GM20000 (cell line): ENCODE measurements at regions not wholly inside any gene's neighbourhood (a gene's known extent, or its start where the extent isn't known, plus 50 kb on each side); places are given as distances from the start of the nearest gene placed in this dataset.

Source experiments
- DNase-seq: peaks from one replicate; pipeline ENCODE4 v3.0.0; 2012; ENCODE audit warnings: low spot score
- TF ChIP-seq, protein P1 (sequence below): IDR thresholded peaks from 2 replicates; pipeline ENCODE4 v1.5.1; 2012; ENCODE audit warnings: mild to moderate bottlenecking, control low read depth; ENCODE audit errors: extremely low read depth, missing control alignments

DNA sequence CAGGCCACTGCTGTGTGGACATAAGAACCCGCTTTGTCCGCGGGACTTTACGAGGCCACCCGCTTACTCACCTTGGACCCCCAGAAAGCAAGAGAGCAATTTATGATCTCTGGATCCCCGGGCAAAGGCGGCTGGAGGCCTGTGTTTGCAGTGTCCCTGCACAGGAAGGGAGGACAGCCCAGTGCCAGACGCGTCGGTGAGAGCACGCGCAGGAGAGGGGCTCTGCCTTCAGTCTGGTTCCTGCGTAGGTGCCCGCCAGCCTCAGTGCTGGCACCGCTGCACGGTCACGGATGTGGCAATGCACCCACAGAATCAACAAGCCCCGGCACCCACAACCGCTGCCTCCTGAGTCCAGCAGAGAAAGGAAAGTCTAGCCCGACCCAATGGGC lies 248.4 kb downstream of the C16orf95 start:
- TF ChIP-seq, protein P1, sequence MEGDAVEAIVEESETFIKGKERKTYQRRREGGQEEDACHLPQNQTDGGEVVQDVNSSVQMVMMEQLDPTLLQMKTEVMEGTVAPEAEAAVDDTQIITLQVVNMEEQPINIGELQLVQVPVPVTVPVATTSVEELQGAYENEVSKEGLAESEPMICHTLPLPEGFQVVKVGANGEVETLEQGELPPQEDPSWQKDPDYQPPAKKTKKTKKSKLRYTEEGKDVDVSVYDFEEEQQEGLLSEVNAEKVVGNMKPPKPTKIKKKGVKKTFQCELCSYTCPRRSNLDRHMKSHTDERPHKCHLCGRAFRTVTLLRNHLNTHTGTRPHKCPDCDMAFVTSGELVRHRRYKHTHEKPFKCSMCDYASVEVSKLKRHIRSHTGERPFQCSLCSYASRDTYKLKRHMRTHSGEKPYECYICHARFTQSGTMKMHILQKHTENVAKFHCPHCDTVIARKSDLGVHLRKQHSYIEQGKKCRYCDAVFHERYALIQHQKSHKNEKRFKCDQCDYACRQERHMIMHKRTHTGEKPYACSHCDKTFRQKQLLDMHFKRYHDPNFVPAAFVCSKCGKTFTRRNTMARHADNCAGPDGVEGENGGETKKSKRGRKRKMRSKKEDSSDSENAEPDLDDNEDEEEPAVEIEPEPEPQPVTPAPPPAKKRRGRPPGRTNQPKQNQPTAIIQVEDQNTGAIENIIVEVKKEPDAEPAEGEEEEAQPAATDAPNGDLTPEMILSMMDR = no peak
- DNase-seq = no peak

DNA sequence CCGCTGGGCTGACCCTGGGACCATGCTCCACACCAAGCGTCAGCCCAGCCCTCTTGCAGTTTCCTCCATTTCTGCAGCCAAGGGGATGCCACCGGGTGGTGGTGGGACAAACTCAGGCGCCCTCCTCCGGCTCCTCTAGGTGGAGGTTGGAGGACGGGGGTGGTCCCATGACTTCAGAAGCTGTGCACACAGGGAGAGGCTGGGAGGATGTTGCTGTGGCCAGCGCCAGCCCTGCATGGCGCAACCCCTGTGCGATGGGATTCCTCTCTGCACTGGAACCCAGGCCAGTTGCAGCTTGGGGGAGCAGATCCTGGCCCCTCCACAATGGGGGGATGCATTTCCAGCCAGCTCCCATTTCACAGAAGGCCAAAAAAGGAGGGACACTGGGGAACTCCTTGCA lies 246.5 kb downstream of the C16orf95 start:
- DNase-seq = no peak
- TF ChIP-seq, protein P1 = no peak

DNA sequence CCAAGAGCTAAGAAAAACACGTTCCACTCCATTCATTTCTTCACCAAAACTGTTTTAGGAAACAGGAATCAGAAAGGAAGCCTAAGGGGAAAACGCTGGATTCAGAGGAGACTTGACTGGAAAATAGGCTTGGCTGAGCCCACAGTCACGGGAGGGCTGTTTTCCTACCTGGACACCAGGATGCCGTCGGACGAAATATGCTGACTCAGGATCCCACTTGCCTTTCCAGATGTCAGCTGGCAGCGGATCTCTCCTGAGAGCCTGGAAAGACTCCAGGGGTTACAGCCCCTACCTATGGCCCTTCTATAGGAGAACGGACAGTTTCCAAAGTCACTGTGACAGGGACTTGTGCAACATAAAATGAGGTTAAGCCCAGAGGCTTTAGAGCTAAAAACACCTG lies 245.1 kb downstream of the C16orf95 start:
- TF ChIP-seq, protein P1 = no peak
- no peak for DNase-seq

DNA sequence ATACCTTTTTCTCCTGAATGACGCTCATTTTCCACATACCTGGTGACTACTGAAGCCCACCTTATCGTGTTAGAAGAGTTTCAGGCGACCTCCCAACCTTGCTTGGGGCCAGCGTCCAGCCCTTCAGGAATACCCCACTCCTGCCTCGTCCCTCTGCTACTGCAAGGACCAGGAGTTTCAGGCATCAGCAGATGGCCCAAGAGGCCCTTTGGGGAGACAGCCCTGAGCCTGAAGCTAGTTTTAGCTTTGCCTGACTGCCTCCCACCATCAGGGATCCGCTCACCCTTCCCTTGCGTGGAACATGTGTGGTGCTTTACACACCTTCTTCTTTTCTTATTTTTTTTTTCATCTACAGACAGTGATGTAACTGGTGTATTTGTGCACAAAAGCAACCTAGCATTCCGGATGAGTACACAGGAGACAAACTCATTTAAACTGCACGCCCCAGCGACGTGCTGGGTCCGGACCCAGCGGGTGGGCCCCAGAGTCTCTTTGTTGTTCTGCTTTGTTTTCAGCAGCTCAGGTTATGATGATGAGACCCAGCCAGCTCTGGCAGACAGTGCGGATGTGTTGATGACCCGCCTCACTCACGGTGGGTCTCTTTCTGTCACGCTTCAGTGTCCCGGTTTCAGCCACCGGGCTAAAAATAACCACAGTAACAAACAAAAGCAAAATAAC lies 242.4 kb downstream of the C16orf95 start:
- DNase-seq = peak; percentile 61
- TF ChIP-seq, protein P1 = no peak

DNA sequence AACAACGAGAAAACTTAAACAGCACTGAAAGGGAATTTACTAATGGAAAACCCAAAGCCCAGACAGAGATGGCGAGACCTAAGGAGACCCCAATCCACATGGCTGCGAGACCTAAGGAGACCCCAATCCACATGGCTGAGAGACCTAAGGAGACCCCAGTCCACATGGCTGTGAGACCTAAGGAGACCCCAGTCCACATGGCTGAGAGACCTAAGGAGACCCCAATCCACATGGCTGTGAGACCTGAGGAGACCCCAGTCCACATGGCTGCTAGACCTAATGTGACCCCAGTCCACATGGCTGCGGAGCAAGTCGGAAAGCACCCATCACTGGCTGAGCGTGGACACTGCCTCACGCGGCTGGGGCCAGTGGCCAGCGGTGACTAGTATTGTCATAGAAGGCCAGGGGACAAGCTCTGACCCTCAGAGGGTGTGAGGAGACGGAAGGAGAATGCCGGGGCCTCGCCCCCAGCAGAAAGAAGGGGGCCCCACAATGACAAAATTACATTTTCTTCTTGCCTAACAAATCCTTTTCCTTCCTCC lies 241.8 kb downstream of the C16orf95 start:
- DNase-seq = no peak
- TF ChIP-seq, protein P1 = no peak

DNA sequence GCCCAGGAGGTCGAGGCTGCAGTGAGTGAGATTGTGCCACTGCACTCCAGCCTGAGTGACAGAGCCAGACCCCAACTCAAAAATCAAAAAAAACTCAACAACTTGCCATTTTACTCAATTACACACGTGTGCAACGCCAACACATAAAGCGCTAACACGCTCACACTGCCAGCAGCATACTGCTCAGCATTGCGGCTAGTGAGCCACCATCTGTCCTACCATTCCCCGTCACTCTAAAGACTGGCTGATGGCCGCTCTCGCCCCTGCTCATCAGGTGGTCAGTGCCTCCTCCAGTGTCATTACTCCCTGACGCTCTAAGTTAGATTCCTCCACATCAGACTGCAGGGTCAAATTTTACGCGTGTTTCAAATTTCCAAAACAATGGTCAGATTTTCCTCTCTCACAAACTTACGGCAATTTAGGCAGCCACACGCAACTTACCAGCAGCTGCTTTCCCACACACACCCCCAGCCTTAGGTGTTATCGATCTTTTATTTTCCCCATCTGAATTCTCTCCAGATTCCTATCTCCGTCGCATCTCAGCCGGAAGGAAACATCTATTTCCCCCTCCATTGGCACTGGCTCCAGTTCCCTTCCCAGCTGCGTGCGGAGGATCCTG lies 240.8 kb downstream of the C16orf95 start:
- DNase-seq = no peak
- TF ChIP-seq, protein P1 = no peak

DNA sequence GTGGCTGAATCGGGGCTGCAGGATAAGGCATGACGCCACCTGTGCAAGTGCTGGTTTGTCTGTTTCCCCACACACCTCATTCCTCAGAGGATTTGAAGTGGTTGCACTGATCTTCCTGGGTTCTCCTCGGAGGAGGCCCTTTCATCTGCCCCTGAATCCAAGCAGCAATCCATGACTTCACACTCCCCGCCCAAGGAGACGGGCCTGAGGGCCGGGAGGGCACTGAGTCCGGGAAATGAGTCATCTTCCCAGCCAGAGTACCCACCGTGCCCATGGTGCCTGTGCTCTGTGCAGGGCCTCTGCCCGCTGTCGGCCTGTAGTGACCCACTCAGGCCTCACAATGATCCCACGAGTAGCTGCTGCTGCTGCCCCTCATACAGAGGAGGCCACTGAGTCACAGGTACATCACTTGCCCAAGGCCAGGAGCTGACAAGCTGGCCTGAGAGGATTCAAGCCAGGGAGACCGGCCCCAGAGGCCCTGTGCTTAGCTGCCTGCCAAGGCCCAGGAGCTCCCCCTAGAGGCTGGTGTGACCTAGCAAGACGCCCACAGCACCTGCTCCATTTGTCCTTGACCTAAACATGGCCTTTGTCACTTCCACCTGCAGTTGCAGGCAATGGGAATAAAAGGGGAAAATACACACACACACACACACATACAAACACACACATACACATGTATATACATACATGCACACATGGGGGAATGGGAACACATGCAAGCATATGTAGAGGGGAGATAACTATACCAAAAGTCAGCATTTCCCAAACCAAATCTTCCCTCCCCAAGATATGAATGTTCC lies 240.0 kb downstream of the C16orf95 start:
- peak; percentile 58 for DNase-seq
- TF ChIP-seq, protein P1 = peak; percentile 48
